HG03108 (cell line): ENCODE measurements at regions not wholly inside any gene's neighbourhood (a gene's known extent, or its start where the extent isn't known, plus 50 kb on each side); places are given as distances from the start of the nearest gene placed in this dataset.

Source experiments
- ATAC-seq: cut with Tn5 transposase; IDR thresholded peaks from one replicate; pipeline ENCODE4 v1.9.1; 2021; ENCODE audit warnings: moderate library complexity; ENCODE audit not compliant: unreplicated experiment

- ATAC-seq: no peak
These were observed 166.2 kb upstream of the VCX3A start for GRCh38 chrX:6701085-6701484.

GRCh38 chrX:6695717-6696116 lies 160.8 kb upstream of the VCX3A start:
- no peak for ATAC-seq

- no peak for ATAC-seq
These were observed 160.1 kb upstream of the VCX3A start for GRCh38 chrX:6694977-6695376.

GRCh38 chrX:6694221-6694620 lies 159.3 kb upstream of the VCX3A start:
- ATAC-seq: no peak

DNA sequence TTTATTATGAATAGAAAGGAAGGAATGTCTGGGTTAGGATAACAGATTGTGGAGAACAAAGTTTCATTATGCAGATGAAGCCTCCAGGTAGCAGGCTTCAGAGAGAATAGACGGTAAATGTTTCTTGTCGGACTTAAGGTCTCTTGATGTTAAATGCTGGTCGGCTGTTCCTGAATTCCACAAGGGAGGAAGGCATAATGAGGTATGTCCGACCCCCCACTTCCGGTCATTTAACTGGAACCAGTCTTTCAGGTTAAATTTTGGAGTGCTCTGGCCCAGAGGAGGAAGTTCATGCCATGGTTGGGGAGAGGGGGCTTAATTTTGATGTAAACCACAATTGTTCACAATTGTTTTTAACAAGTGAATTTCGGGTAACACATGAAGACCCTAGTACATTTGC lies 158.1 kb upstream of the VCX3A start:
- no peak for ATAC-seq

DNA sequence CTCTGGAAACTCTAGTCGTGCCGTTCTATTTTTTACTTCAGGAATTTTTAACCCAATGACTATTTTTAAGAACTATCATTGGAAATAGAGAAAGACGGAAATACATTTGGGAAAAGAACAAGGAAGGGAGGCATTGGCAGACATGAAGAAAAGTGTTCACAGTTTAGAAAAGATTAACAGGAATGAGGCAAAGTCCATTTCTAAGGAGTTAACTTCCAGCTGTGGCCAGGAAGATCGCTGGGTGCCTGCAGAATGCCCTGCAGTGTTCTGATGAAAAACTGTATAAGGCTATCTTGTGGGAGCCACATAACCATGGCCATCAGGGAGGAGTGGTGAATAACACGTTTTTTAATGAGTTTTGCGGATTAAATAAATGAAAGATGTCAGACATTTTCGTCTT lies 150.6 kb upstream of the VCX3A start:
- no peak for ATAC-seq

DNA sequence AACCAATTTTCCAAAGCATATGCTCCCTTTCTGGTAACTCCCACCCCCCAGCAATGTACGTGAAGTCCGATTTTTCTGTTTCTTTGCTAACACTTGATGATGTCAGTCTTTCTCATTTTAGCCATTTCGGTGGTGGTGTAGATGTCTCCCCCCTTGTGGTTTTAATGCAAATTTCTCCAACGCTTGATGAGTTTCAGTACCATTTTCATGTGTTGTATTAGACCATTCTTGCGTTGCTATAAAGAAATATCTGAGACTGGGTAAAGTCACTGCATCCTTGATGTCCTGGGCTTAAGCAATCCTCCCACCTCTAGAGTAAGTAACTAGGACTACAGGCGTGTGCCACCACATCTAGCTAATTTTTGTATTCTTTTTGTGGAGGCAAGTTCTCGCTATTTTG lies 148.4 kb upstream of the VCX3A start:
- ATAC-seq: no peak

DNA sequence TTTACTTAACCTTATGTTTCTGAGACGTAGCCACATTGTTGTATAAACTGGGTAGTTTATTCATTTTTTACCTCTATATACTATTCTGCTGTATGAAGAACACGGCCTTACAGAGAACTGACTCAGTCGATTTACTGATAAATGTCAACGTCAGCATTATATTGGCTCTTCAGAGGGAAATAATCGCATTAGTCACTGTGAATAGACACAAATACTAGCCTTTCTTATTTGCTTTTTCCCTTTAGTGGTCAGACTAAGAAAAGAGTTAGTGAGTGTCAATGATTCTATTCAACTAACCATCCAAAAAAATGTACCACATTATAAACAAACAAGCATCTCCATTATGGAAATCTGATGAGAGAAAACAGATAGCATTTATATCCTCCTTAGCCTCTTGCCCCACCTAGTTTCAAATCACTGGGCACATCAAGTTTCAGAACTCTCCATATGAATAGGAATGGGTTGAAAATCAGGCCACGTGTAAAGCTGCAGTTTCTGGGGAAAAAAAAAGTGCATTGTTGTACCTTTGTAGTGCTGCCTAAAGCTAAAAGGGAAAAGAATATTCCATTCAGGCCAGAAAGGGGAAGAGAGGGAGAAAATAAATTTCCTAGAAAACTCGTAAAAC lies 146.7 kb upstream of the VCX3A start:
- no peak for ATAC-seq

DNA sequence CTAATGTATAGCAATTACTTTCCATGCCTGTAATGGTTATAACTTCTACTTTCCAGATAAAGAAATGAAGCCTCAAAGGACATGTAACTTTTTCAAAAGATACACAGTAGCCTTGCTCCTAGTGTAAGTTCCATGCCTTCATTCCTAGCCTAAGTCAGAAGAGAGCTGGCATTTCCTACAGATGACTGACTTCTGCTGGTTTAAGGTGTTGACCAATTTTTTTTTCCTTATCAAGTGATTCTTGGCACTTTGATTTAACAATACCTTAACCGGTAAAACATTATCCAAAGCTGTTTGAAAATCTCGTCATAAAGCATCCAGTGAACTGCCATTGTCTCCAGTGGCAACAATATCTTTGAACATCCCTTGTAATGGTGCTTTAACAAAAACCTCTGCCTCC lies 145.1 kb upstream of the VCX3A start:
- ATAC-seq: no peak

DNA sequence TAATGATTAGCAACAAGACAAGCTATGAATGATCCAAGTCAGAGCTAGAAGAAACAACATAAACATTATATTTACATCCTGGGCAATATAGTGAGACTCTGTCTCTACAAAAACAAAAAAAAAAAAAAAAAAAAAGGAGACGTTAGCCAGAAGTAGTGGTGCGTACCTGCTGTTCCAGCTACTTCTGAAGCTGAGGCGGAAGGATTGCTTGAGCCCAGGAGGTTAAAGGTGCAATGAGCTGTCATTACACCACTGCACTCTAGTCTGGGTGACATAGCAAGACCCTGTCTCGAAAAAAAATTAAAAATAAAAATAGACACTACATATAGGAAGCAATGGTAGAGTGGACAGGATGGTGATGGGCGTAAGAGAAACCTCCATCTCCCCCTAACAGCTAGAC lies 144.6 kb upstream of the VCX3A start:
- ATAC-seq: no peak

DNA sequence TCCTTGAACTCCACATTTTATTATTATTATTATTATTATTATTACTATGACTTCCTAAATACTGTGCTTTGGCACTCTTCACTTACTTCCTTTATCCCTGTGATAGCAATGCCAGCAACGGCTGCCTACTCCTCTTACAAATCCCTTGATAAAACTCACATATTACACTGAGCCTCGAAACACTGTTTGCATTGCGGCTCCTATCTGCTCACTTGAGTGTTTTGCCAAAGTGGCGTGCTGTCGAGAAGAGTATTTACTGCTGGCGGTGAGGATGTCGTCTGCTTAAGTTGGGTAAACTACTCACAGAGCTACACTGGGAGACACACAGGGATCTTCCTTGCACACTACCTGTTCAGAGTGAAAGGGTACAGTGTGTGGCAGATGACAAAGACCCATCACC lies 143.4 kb upstream of the VCX3A start:
- ATAC-seq: no peak

GRCh38 chrX:6674734-6675133 lies 139.8 kb upstream of the VCX3A start:
- ATAC-seq: no peak

GRCh38 chrX:6667048-6667768 lies 132.3 kb upstream of the VCX3A start:
- no peak for ATAC-seq

DNA sequence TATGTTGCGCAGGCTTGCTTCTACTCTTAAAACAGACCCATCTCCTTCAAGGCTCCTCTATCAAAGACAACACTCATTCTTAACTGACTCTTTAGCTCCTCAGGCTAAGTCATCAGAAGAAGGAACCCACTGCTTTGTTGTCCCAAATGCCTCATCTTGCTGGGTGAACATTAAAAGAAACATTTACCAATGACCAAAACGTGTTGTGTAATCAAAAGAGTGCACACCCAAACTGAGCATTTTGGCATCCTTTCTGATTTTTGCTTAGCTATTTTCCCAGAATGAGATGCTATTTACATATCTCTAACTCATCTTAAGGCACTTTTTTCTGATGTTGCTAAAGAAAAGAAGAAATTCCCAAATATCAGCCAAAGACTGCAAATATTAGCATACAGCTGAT lies 131.7 kb upstream of the VCX3A start:
- ATAC-seq: no peak

- ATAC-seq: no peak
These were observed 126.8 kb upstream of the VCX3A start for GRCh38 chrX:6661736-6662135.

DNA sequence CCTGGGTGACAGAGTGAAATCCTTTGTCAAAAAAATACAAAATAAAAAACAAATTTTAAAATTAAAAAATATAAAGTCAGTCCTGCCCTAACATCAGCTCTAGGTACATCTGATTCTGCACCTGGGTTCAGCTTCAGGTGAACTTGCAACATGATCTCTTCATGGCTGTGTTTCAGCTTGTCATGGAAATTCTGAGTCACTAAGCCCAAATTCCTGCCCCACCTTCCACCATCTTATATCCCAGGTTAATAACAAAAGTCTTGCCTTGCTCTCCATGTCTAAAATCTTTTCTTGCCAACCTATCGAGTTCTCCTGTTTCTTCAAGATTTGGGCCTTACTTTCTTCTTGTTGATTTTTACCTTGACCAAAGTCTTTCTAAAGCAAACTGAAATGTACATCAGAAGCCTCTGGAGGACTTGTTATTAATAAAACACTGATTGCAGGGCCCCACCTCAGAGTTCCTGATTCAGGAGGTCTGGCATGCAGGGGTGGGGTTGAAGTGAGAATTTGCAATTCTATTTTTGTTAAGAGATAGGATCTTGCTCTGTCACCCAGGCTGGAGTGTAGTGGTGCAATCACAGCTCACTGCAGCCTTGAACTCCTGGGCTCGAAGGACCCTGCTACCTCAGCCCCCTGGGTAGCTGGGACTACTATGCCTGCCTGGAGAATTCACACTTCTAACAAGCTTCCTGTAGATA lies 125.8 kb upstream of the VCX3A start:
- ATAC-seq: no peak

DNA sequence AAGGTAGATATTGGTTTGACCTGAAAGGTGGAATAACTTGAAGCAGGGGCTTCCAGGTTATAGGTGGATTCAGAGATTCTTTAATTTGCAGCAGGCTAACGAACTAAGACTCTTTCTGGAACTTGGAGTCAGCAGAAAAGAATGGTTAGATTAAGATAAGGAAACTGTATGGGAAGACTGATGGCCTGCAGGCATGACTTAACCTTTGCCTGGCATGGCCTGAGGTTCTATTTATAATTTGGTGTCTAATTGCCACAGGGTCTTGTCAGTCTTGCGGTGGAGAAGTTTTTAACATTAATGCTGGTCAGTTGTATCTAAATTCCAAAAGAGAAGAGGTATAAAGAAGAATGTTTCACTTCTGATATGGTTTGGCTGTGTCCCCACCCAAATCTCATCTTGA lies 110.3 kb upstream of the VCX3A start:
- no peak for ATAC-seq

DNA sequence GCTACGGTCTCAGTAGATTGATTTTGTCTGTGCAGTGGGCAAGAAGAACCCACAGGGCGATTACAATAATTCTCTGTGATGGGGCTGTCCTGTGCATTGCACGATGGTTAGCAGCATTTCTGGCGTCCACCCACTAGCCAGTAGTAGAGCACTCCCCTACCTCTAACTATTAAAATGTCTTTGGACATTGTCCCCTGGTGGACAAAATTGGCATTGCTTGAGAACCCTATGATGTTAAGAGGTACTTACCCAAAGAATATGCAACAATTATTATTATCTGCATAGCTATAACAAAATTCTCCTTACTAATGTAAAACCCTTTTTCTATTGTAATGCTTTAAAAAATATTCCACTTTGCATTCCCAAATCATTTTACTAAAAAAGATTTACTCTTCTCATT lies 109.5 kb upstream of the VCX3A start:
- ATAC-seq: no peak

GRCh38 chrX:6640727-6641126 lies 105.8 kb upstream of the VCX3A start:
- no peak for ATAC-seq

GRCh38 chrX:6614506-6614905 lies 79.6 kb upstream of the VCX3A start:
- no peak for ATAC-seq

- ATAC-seq: no peak
These were observed 64.4 kb upstream of the VCX3A start for GRCh38 chrX:6599230-6599860.
